GM12875 (cell line): ENCODE measurements at regions not wholly inside any gene's neighbourhood (a gene's known extent, or its start where the extent isn't known, plus 50 kb on each side); places are given as distances from the start of the nearest gene placed in this dataset.

Experiments used
- H3K4me3 ChIP-seq: one replicate; pipeline ENCODE4 v1.5.1; 2011; ENCODE audit warnings: low read depth, low read length, control low read depth
- TF ChIP-seq, protein P1 (sequence below): IDR thresholded peaks from 2 replicates; pipeline ENCODE4 v1.5.1; 2011; ENCODE audit warnings: low read depth, mild to moderate bottlenecking, control low read depth, inconsistent platforms, low read length, moderate library complexity, borderline replicate concordance; ENCODE audit not compliant: insufficient read depth

DNA sequence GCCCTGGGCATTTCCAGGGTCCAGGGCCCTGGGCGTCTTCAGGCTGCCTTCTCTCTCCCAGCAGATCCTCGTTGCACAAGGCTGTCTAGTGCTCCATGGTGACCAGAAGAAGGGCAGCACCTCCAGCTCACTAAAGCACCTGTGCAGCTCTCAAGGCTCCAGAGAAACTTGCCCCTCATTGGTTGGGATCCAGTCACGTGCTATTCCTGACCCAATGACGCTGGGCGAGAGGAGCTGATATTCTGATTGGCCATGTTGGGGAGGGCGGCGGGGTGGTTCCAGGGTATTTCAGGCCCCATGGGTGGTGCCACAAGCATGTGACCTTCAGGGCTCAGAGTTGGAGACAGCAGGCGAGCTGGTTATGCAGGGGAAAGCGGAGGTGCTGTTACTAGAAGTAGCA lies 309.1 kb downstream of the TOX3 start:
- no peak overlapping the region for H3K4me3 ChIP-seq
- TF ChIP-seq, protein P1, sequence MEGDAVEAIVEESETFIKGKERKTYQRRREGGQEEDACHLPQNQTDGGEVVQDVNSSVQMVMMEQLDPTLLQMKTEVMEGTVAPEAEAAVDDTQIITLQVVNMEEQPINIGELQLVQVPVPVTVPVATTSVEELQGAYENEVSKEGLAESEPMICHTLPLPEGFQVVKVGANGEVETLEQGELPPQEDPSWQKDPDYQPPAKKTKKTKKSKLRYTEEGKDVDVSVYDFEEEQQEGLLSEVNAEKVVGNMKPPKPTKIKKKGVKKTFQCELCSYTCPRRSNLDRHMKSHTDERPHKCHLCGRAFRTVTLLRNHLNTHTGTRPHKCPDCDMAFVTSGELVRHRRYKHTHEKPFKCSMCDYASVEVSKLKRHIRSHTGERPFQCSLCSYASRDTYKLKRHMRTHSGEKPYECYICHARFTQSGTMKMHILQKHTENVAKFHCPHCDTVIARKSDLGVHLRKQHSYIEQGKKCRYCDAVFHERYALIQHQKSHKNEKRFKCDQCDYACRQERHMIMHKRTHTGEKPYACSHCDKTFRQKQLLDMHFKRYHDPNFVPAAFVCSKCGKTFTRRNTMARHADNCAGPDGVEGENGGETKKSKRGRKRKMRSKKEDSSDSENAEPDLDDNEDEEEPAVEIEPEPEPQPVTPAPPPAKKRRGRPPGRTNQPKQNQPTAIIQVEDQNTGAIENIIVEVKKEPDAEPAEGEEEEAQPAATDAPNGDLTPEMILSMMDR = no peak

DNA sequence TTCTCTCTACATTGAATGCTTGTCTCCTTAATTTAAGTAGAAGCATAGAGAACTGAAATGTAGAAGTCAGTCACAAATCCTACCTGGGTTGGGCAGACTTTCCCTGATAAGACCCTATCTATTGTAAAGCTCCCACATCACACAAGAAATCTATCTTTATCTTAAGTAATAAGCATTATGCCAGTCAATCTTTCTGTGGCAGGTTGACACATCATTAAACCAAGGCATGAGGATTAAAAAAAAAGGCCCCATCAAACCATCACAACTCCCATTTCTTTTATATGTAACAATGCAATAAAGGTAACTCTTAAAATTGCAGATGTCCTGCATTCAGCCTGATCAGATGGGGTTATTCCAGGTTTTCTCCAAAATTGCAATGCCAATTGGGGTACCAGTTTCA lies 311.8 kb downstream of the TOX3 start:
- TF ChIP-seq, protein P1 = no peak

DNA sequence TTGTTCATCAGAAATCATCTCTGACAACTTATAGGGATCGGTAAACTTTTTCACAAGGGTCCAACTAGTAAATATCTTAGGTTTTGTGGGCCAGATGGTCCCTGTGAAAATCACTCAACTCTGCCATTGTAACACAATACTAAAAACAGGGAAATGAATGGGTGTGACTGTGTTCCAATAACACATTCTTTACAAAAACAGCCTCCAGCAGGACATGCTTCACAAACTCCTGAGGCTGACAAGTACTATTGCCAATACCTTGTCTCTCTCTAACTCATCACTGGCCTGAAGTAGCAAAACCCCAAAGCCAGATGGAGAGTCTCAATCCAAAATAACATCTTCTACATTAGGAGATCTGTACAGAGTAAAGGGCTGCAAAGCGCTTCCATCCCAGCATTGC lies 312.3 kb downstream of the TOX3 start:
- H3K4me3 ChIP-seq = no peak overlapping the region
- TF ChIP-seq, protein P1 = no peak

More for the DNA sequence above, 311.8 kb downstream of the TOX3 start:
- no peak overlapping the region for H3K4me3 ChIP-seq

DNA sequence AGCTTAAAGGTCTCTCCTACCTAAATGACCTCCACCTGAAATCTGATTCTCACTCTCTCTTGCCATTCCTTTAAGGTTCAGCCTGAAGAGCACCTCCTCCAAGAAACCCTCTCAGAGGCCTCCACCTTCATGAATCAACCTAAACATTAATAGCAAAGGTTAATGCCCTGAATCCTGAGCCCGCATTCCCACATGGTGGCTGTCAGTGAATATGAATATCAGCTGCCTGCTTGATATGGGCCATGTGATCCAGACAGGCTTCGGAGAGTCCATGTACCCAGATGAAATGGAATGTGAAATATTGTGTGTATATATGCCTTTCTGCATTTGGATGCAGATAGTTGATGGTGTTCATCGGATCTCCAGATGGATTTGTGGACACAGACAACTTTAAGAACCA lies 317.5 kb downstream of the TOX3 start:
- TF ChIP-seq, protein P1 = no peak
- H3K4me3 ChIP-seq = no peak overlapping the region

DNA sequence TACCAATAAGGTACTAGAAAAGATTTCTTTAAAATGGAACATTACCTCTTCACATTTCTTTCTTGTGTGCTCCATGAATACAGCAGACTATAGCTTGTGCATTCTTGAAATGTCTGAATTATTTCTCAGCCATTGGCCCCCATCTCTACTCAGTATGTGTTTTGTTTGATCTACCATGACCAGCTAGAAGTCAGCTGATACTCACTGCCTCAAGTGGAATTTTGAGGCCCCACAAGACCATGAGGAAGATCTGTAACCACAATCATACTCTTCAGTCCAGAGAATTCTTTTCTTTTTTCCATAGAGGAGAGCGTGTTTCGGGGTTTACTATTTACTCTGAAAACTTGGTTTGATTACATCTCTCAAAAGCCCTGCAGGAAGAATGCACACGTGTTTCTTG lies 319.1 kb downstream of the TOX3 start:
- TF ChIP-seq, protein P1 = no peak

DNA sequence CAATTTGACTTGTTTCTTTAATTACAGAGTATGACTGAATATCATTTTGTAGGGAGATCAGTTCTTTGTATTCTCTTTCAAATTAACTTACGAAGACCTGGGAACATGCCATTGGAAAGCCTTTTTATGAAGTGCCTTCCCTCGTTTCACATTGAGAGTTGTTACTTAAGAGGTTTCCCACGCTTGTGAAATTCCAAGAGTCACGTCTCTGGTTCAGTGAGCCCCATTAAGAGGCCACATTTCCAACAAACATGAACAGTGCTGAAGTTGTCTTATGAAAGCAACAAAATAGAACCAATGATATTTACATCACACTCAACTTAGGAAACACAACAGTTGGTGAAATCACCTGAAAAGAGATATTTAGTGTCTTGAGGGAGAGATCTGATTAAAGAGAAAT lies 334.1 kb downstream of the TOX3 start:
- no peak overlapping the region for H3K4me3 ChIP-seq
- TF ChIP-seq, protein P1 = no peak

More for the DNA sequence above, 319.1 kb downstream of the TOX3 start:
- H3K4me3 ChIP-seq = no peak overlapping the region

DNA sequence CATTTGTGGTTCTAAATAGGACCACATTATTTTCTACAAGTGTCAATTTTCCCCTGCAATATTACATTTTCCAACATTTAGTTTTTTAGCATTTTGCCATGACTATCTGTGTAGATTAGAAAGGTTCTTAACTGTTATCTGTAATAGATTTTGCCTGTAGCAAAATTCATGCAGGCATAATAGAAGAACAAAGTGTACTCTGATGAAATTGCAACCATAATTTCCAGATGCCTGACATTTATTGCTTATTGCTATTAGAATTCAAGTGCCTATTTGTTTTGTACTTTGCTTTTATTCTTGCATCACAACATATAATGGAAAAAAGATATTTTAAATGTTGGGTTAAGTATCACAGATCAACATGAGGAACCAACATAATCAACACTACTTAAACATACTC lies 337.7 kb downstream of the TOX3 start:
- TF ChIP-seq, protein P1 = no peak
- H3K4me3 ChIP-seq = no peak overlapping the region
